BLaER1 (cell line): ENCODE measurements at regions not wholly inside any gene's neighbourhood (a gene's known extent, or its start where the extent isn't known, plus 50 kb on each side); places are given as distances from the start of the nearest gene placed in this dataset.

ENCODE experiments used
- H3K27ac ChIP-seq: shearing (Covaris generic); formaldehyde crosslinking; 2 replicates; pipeline ENCODE4 v1.8.1; 2022
- H3K27me3 ChIP-seq: shearing (Covaris generic); formaldehyde crosslinking; 2 replicates; pipeline ENCODE4 v1.8.1; 2022
- H3K36me3 ChIP-seq: shearing (Covaris generic); formaldehyde crosslinking; 2 replicates; pipeline ENCODE4 v1.8.1; 2022
- H3K4me1 ChIP-seq: shearing (Covaris generic); formaldehyde crosslinking; 2 replicates; pipeline ENCODE4 v1.8.1; 2022
- H3K4me2 ChIP-seq: shearing (Covaris generic); formaldehyde crosslinking; 2 replicates; pipeline ENCODE4 v1.8.1; 2022
- H3K4me3 ChIP-seq: shearing (Covaris generic); formaldehyde crosslinking; 2 replicates; pipeline ENCODE4 v1.8.1; 2022
- H3K9ac ChIP-seq: shearing (Covaris generic); formaldehyde crosslinking; 2 replicates; pipeline ENCODE4 v1.8.1; 2022
- H3K9me3 ChIP-seq: shearing (Covaris generic); formaldehyde crosslinking; 2 replicates; pipeline ENCODE4 v1.8.1; 2022
- H4K20me1 ChIP-seq: shearing (Covaris generic); formaldehyde crosslinking; 2 replicates; pipeline ENCODE4 v1.8.1; 2022
- Cebpa-rat ChIP-seq: shearing (Covaris generic); IDR thresholded peaks from 2 replicates; pipeline ENCODE4 v1.8.1; 2022

DNA sequence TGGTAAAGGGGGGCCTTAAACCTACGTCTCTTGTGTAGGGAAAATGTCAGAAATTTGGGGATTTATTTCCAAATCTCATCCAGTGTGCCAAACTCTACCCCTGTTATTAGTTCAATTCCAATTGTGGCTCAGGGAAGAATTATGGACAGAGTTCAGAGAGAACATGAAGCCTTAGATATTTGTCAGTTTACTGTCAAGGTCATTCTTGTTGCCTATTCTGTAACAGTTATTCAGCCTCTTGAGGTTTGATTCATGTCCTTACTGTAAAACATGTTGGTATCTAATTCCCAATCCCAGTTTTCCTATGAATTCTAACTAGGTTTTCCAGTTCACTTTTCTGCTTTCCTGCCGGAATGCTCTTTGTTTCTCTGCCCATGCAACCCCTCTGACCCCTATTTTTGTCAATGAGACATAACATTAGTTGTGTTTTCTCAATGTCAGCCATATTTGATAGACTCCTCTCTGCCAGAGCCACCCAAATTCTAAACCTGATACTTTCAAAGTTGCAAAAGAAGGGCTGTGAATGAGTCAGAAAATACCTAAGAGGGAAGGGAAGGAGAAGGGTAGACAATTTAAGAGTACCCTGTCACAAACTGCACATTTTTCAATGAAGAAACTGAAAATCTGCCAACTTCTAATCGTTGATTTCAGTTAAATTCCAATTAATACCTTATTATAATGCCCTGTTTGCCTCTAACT is 52.4 kb downstream of the ATOSA start:
- Histone ChIP-seq H3K9me3 (no peaks in the 10 kb centered on the region), H3K4me2 (no peak overlapping the region), H3K27me3 (no peaks in the 10 kb centered on the region), H3K9ac (no peak overlapping the region), H3K4me1 (no peaks in the 10 kb centered on the region), H4K20me1 (peaks cover 10% of the 10 kb centered on the region; the same call in 1 of the 2 replicates), H3K36me3 (peaks cover 49% of the 10 kb centered on the region), H3K27ac (no peak overlapping the region), H3K4me3 (no peak overlapping the region)
- TF ChIP-seq Cebpa-rat = no peak

DNA sequence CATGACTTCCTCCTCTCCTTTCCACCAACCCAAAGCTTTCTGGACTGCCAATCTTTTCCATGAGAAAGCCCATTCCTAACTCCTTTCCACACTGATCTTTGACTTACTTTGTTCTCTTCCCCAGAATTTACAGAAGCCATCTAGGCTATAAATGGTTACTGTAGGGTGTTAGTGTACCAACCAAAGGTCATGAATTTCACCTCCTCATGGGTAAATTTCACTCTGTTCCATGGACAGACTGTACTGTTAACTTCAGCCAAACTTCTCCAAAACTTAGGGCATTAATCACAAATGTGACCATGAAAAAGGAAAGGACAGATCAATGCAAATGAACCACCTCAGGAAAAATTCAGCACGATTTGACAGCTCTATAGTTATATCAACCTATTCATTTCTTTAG is 54.9 kb downstream of the ATOSA start:
- H3K27ac ChIP-seq = no peak overlapping the region
- no peaks in the 10 kb centered on the region for H3K4me1 ChIP-seq
- H3K27me3 ChIP-seq = no peaks in the 10 kb centered on the region
- H3K9ac ChIP-seq = no peak overlapping the region
- H3K4me3 ChIP-seq = no peak overlapping the region
- H4K20me1 ChIP-seq = peaks cover 16% of the 10 kb centered on the region; the same call in 1 of the 2 replicates
- TF ChIP-seq Cebpa-rat = no peak
- no peak overlapping the region for H3K4me2 ChIP-seq
- H3K36me3 ChIP-seq = peaks cover 51% of the 10 kb centered on the region
- no peaks in the 10 kb centered on the region for H3K9me3 ChIP-seq

DNA sequence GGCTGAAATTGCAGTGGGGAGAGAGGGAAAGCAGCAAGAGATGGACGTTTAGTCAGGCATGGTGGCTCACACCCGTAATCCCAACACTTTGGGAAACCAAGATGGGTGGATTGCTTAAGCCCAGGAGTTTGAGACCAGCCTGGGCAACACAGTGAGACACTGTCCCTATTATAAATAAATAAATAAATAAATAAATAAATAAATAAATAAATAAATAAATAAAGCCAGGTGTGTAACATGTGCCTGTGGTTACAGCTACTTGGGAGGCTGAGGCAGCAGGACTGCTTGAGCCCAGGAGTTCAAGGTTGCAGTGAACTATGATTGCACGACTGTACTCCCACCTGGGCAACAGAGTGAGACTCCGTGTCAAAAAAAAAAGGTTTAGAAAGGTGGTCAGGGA is 54.0 kb upstream of the ARPP19 start:
- Histone ChIP-seq H3K9ac (no peak overlapping the region), H3K27ac (no peak overlapping the region), H3K27me3 (no peaks in the 10 kb centered on the region), H3K4me1 (no peaks in the 10 kb centered on the region), H3K4me3 (no peak overlapping the region), H4K20me1 (peaks cover 16% of the 10 kb centered on the region; the same call in 1 of the 2 replicates), H3K4me2 (no peak overlapping the region), H3K9me3 (no peaks in the 10 kb centered on the region), H3K36me3 (peaks cover 58% of the 10 kb centered on the region)
- TF ChIP-seq Cebpa-rat = no peak

DNA sequence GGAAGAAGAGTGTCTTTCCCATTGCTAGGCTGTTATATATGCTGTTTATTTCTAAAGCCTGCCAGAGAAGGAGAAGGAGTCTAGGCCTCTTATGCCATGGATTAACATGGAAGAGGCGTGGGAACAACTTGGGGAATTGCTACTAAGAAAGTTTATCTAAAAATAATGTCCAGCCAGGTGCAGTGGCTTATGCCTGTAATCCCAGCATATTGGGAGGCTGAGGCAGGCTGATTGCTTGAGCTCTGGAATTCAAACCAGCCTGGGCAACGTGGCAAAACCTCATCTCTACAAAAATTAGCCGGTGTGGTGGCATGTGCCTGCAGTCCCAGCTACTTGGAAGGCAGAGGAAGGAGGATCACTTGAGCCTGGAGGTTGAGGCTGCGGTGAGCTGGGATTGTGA is 51.7 kb upstream of the ARPP19 start:
- H3K27ac ChIP-seq = no peak overlapping the region
- TF ChIP-seq Cebpa-rat = no peak

More for the DNA sequence above, 51.7 kb upstream of the ARPP19 start:
- Histone ChIP-seq H3K9ac (no peak overlapping the region), H3K27me3 (no peaks in the 10 kb centered on the region), H3K36me3 (peaks cover 66% of the 10 kb centered on the region), H3K9me3 (no peaks in the 10 kb centered on the region), H3K4me2 (no peak overlapping the region), H3K4me3 (no peak overlapping the region), H4K20me1 (peaks cover 20% of the 10 kb centered on the region; the same call in 1 of the 2 replicates), H3K4me1 (no peaks in the 10 kb centered on the region)
